ENCODE measurements at regions not wholly inside any gene's neighbourhood (a gene's known extent, or its start where the extent isn't known, plus 50 kb on each side); places are given as distances from the start of the nearest gene placed in this dataset.
"Not testable (repeated sequence)": the region's sequence is repeated elsewhere in the genome, so short reads cannot be mapped to it uniquely, and the experiment has no call there.

GRCh38 chr2:35606394-35606793, 749.2 kb upstream of the CRIM1 start:
- in situ Hi-C loops (cut with HindIII; ENCODE audit: low pct_ligation_motif_present, low sequenced_read_pairs), result no loop called here
- TF ChIP-seq CTCF (IDR thresholded peaks at IDR 0.05; ENCODE audit: low read depth, low read length, missing control alignments), result no peak
- H3K4me3 ChIP-seq (ENCODE audit: low read depth, low read length), result no peak overlapping the region
- no peaks in the 10 kb centered on the region for H3K36me3 ChIP-seq (replicated peaks)
- H3K27ac ChIP-seq, result no peak overlapping the region
- H3K27me3 ChIP-seq (replicated peaks), result no peaks in the 10 kb centered on the region
- no peak for DNase-seq

GRCh38 chr2:35598310-35598709, 757.3 kb upstream of the CRIM1 start:
- in situ Hi-C loops (cut with HindIII; ENCODE audit: low pct_ligation_motif_present, low sequenced_read_pairs), result no loop called here

GRCh38 chr2:35591886-35592285, 763.7 kb upstream of the CRIM1 start:
- no peak for DNase-seq
- Histone ChIP-seq H3K27ac (no peak overlapping the region), H3K36me3 (replicated peaks) (no peaks in the 10 kb centered on the region), H3K4me3 (ENCODE audit: low read depth, low read length) (no peak overlapping the region), H3K27me3 (replicated peaks) (no peaks in the 10 kb centered on the region)
- in situ Hi-C loops (cut with HindIII; ENCODE audit: low pct_ligation_motif_present, low sequenced_read_pairs), result no loop called here
- no peak for TF ChIP-seq CTCF (IDR thresholded peaks at IDR 0.05; ENCODE audit: low read depth, low read length, missing control alignments)

More at GRCh38 chr2:35598310-35598709, 757.3 kb upstream of the CRIM1 start:
- DNase-seq, result no peak
- Histone ChIP-seq H3K4me3 (ENCODE audit: low read depth, low read length) (no peak overlapping the region), H3K27ac (no peak overlapping the region), H3K27me3 (replicated peaks) (no peaks in the 10 kb centered on the region), H3K36me3 (replicated peaks) (no peaks in the 10 kb centered on the region)
- no peak for TF ChIP-seq CTCF (IDR thresholded peaks at IDR 0.05; ENCODE audit: low read depth, low read length, missing control alignments)

- no peaks in the 10 kb centered on the region for H3K27me3 ChIP-seq (replicated peaks)
- no peaks in the 10 kb centered on the region for H3K36me3 ChIP-seq (replicated peaks)
- no peak for TF ChIP-seq CTCF (IDR thresholded peaks at IDR 0.05; ENCODE audit: low read depth, low read length, missing control alignments)
- no peak for DNase-seq
- H3K4me3 ChIP-seq (ENCODE audit: low read depth, low read length), result no peak overlapping the region
- in situ Hi-C loops (cut with HindIII; ENCODE audit: low pct_ligation_motif_present, low sequenced_read_pairs), result no loop called here
- H3K27ac ChIP-seq, result no peak overlapping the region
Observed at GRCh38 chr2:35585972-35586371, 769.6 kb upstream of the CRIM1 start.

- Histone ChIP-seq H3K27me3 (replicated peaks) (no peaks in the 10 kb centered on the region), H3K36me3 (replicated peaks) (no peaks in the 10 kb centered on the region), H3K4me3 (ENCODE audit: low read depth, low read length) (no peak overlapping the region), H3K27ac (no peak overlapping the region)
- no peak for TF ChIP-seq CTCF (IDR thresholded peaks at IDR 0.05; ENCODE audit: low read depth, low read length, missing control alignments)
- DNase-seq, result no peak
- in situ Hi-C loops (cut with HindIII; ENCODE audit: low pct_ligation_motif_present, low sequenced_read_pairs), result no loop called here
Observed at GRCh38 chr2:35582637-35583036, 772.9 kb upstream of the CRIM1 start.

- no peak overlapping the region for H3K27ac ChIP-seq
- no peaks in the 10 kb centered on the region for H3K27me3 ChIP-seq (replicated peaks)
- TF ChIP-seq CTCF (IDR thresholded peaks at IDR 0.05; ENCODE audit: low read depth, low read length, missing control alignments), result no peak
- no peak for DNase-seq
- H3K36me3 ChIP-seq (replicated peaks), result no peaks in the 10 kb centered on the region
- H3K4me3 ChIP-seq (ENCODE audit: low read depth, low read length), result no peak overlapping the region
- in situ Hi-C loops (cut with HindIII; ENCODE audit: low pct_ligation_motif_present, low sequenced_read_pairs), result no loop called here
Observed at GRCh38 chr2:35580956-35581355, 774.6 kb upstream of the CRIM1 start.

GRCh38 chr2:35568574-35568973, 787.0 kb upstream of the CRIM1 start:
- in situ Hi-C loops (cut with HindIII; ENCODE audit: low pct_ligation_motif_present, low sequenced_read_pairs); H3K27ac ChIP-seq; DNase-seq; H3K4me3 ChIP-seq (ENCODE audit: low read depth, low read length); H3K36me3 ChIP-seq (replicated peaks); H3K27me3 ChIP-seq (replicated peaks): not testable (repeated sequence)

Measured in brain microvascular endothelial cell (primary cell).